GM12878 (cell line): ENCODE measurements at regions not wholly inside any gene's neighbourhood (a gene's known extent, or its start where the extent isn't known, plus 50 kb on each side); places are given as distances from the start of the nearest gene placed in this dataset.

Experiments
- ATAC-seq: fragments of 200-7000 bp; cut with Tn5 transposase; 3 replicates; pipeline ENCODE4 v1.9.1; 2020; ENCODE audit warnings: mild to moderate bottlenecking, moderate library complexity
- BruUV-seq: library from RNA; stranded (reverse); fragments of 400-500 nt; replicated peaks from 2 replicates; lab custom pipeline; 2021; lab: Mats Ljungman, UMichigan
- CTCF ChIA-PET: fragments of 300-600 bp; sonication (Branson Sonifier 250); formaldehyde crosslinking; extraction: SDS; loops from one replicate; lab custom pipeline; 2021; ENCODE audit warnings: inconsistent platforms; lab: Yijun Ruan, JAX
- POLR2A ChIA-PET: fragments of 350-600 bp; formaldehyde crosslinking; extraction: SDS; loops from one replicate; lab custom pipeline; 2021; ENCODE audit warnings: inconsistent platforms; lab: Charles Lee
- RAD21 ChIA-PET: fragments of 300-600 bp; sonication (Branson Sonifier 250); formaldehyde crosslinking; loops from one replicate; lab custom pipeline; 2023; ENCODE audit warnings: antibody characterized with exemption; ENCODE audit not compliant: unreplicated experiment; lab: Charles Lee
- SMC1A ChIA-PET: fragments of 300-600 bp; sonication (Branson Sonifier 250); formaldehyde crosslinking; loops from one replicate; lab custom pipeline; 2023; ENCODE audit not compliant: unreplicated experiment, uncharacterized antibody; lab: Charles Lee
- DNase-seq: peaks from one replicate; pipeline ENCODE4 v3.0.0-alpha.2; 2011; ENCODE audit warnings: low read depth, low spot score
- FAIRE-seq: peaks from 3 replicates; lab custom pipeline; 2011; peaks lifted over from hg19 to GRCh38; lab: Jason Lieb, UNC
- H2AFZ ChIP-seq: 2 replicates; pipeline ENCODE4 v1.6.0; 2011; ENCODE audit warnings: low read depth, low read length, control low read depth; ENCODE audit not compliant: control insufficient read depth
- H3K27ac ChIP-seq: 2 replicates; pipeline ENCODE4 v1.5.1; 2011; ENCODE audit warnings: control low read depth; ENCODE audit not compliant: control insufficient read depth, insufficient read depth
- H3K27me3 ChIP-seq, 2 experiments: replicated peaks in 1 of 2; 2 replicates each; pipeline versions ENCODE4 v1.6.0 to v1.6.1; 2011; ENCODE audit warnings: low read length in 1 of 2; ENCODE audit not compliant: control insufficient read depth in 2 of 2, insufficient read depth in 2 of 2
- H3K36me3 ChIP-seq, 2 experiments: 2 replicates each; pipeline ENCODE4 v1.5.1; 2011; ENCODE audit warnings: low read length in 1 of 2; ENCODE audit not compliant: control insufficient read depth in 2 of 2, insufficient read depth in 2 of 2
- H3K4me1 ChIP-seq: 2 replicates; pipeline ENCODE4 v1.6.1; 2011; ENCODE audit warnings: mild to moderate bottlenecking, low read length, moderate library complexity, mixed read lengths; ENCODE audit not compliant: control insufficient read depth, insufficient read depth
- H3K4me2 ChIP-seq: 2 replicates; pipeline ENCODE4 v1.6.0; 2011; ENCODE audit warnings: control low read depth; ENCODE audit not compliant: control insufficient read depth, insufficient read depth
- H3K4me3 ChIP-seq: fragments of 200-600 bp; sonication (generic); 2 replicates; pipeline ENCODE4 v1.5.1; 2016
- H3K79me2 ChIP-seq: 2 replicates; pipeline ENCODE4 v1.6.0; 2011; ENCODE audit warnings: low read length; ENCODE audit not compliant: control insufficient read depth, insufficient read depth
- H3K9ac ChIP-seq: 2 replicates; pipeline ENCODE4 v1.8.0; 2011; ENCODE audit warnings: low read length, control low read depth, mixed read lengths; ENCODE audit not compliant: control insufficient read depth, insufficient read depth
- H3K9me3 ChIP-seq: replicated peaks from 3 replicates; pipeline ENCODE4 v1.5.1; 2011; ENCODE audit warnings: mild to moderate bottlenecking, low read length; ENCODE audit not compliant: control insufficient read depth, insufficient read depth
- H4K20me1 ChIP-seq: 2 replicates; pipeline ENCODE4 v1.6.0; 2011; ENCODE audit not compliant: control insufficient read depth, insufficient read depth
- CBX5 ChIP-seq: sonication (generic); IDR thresholded peaks from 2 replicates; pipeline ENCODE4 v1.6.1; 2016; ENCODE audit warnings: low read depth, moderate library complexity, mild to moderate bottlenecking, inconsistent platforms
- CHD4 ChIP-seq: fragments of 200-600 bp; sonication (generic); IDR thresholded peaks from 2 replicates; pipeline ENCODE4 v1.6.1; 2016; ENCODE audit warnings: mild to moderate bottlenecking
- EED ChIP-seq: sonication (generic); IDR thresholded peaks from 2 replicates; pipeline ENCODE4 v1.6.1; 2016; ENCODE audit warnings: antibody characterized with exemption, low read depth
- EP300 ChIP-seq, 2 experiments: fragments of 150-350 bp in 1 of 2; IDR thresholded peaks; 2 replicates each; pipeline ENCODE4 v1.6.1; 2011 to 2012; ENCODE audit warnings: low read depth in 2 of 2, low read length in 2 of 2, borderline replicate concordance in 1 of 2, improper control_type of control experiment in 1 of 2, inconsistent platforms in 1 of 2; ENCODE audit not compliant: control insufficient read depth in 1 of 2
- HDAC6 ChIP-seq: fragments of 200-600 bp; sonication (generic); IDR thresholded peaks from one replicate; pipeline ENCODE4 v1.8.0; 2017; ENCODE audit warnings: antibody characterized with exemption; ENCODE audit not compliant: unreplicated experiment
- JUNB ChIP-seq: IDR thresholded peaks from 2 replicates; pipeline ENCODE4 v1.6.1; 2016; ENCODE audit warnings: antibody characterized with exemption, mild to moderate bottlenecking
- KLF5 ChIP-seq: fragments of 450-650 bp; IDR thresholded peaks from 2 replicates; pipeline ENCODE4 v1.6.1; 2014; ENCODE audit warnings: mild to moderate bottlenecking; ENCODE audit not compliant: partially characterized antibody
- MTA2 ChIP-seq: fragments of 450-650 bp; IDR thresholded peaks from 2 replicates; pipeline ENCODE4 v1.6.1; 2016; ENCODE audit warnings: low read depth, mild to moderate bottlenecking, moderate library complexity
- MTA3 ChIP-seq: IDR thresholded peaks from 2 replicates; pipeline ENCODE4 v1.6.1; 2012; ENCODE audit warnings: low read length, inconsistent platforms, borderline replicate concordance
- PAX5 ChIP-seq: IDR thresholded peaks from 2 replicates; pipeline ENCODE4 v1.6.1; 2011; ENCODE audit warnings: low read depth, low read length, borderline replicate concordance
- RB1 ChIP-seq: fragments of 450-650 bp; formaldehyde crosslinking; IDR thresholded peaks from 2 replicates; pipeline ENCODE4 v1.6.1; 2017; ENCODE audit warnings: mild to moderate bottlenecking, borderline replicate concordance
- SKIL ChIP-seq: fragments of 450-650 bp; IDR thresholded peaks from 2 replicates; pipeline ENCODE4 v1.6.1; 2017; ENCODE audit warnings: mild to moderate bottlenecking, low read depth, inconsistent platforms; ENCODE audit not compliant: poor library complexity, severe bottlenecking
- SMAD1 ChIP-seq: fragments of 450-650 bp; IDR thresholded peaks from 2 replicates; pipeline ENCODE4 v1.6.1; 2018; ENCODE audit warnings: mild to moderate bottlenecking, low read depth; ENCODE audit not compliant: partially characterized antibody
- SUPT20H ChIP-seq: IDR thresholded peaks from 2 replicates; pipeline ENCODE4 v1.6.1; 2011; ENCODE audit warnings: low read depth, mild to moderate bottlenecking, low read length, moderate library complexity, borderline replicate concordance; ENCODE audit not compliant: control insufficient read depth
- ZBED1 ChIP-seq: IDR thresholded peaks from 2 replicates; pipeline ENCODE4 v1.6.1; 2016; ENCODE audit warnings: borderline replicate concordance
- ZNF384 ChIP-seq: IDR thresholded peaks from 2 replicates; pipeline ENCODE4 v1.6.1; 2012; ENCODE audit warnings: low read depth, mild to moderate bottlenecking, low read length, improper control_type of control experiment, borderline replicate concordance
- WGBS: methylation state at CpG from one replicate; pipeline ENCODE4 v1.1.6; 2016; ENCODE audit warnings: low lambda C conversion rate; ENCODE audit not compliant: insufficient replicate concordance, insufficient coverage; ENCODE audit errors: missing lambda C conversion rate; 5-methylcytosine and 5-hydroxymethylcytosine counted together
- in situ Hi-C: fragments of 300-500 bp; cut with MboI; formaldehyde crosslinking; loops from 9 replicates; pipeline ENCODE4 v1.14.3; 2018; ENCODE audit warnings: mixed read lengths
- intact Hi-C: fragments of 100-400 bp; cut with micrococcal nuclease; formaldehyde crosslinking; loops from one replicate; pipeline ENCODE4 v1.14.2; 2022; ENCODE audit not compliant: unreplicated experiment

GRCh38 chr20:12829170-12829569, 179.6 kb upstream of the SPTLC3 start:
- H3K4me1 ChIP-seq = no peaks in the 10 kb centered on the region
- DNase-seq (no peak), ATAC-seq (no peak), FAIRE-seq (no peak)
- no peak overlapping the region for H3K4me2 ChIP-seq
- intact Hi-C loops = no loop called here
- no peaks in the 10 kb centered on the region for H3K79me2 ChIP-seq
- ChIA-PET SMC1A (no interaction called here), CTCF (interaction anchor here (1.4 kb wide), 1 partner anchor 10 kb away, joined by 5 read pairs; no protein-coding TSS in a partner anchor), RAD21 (no interaction called here), POLR2A (no interaction called here)
- no peak overlapping the region for H3K27ac ChIP-seq
- 37% methylated on average over 5 of the region's 5 CpGs for WGBS
- in situ Hi-C loops = no loop called here
- no peak overlapping the region for H3K9ac ChIP-seq
- no peak for TF ChIP-seq RB1
- TF ChIP-seq JUNB = no peak
- no peak for TF ChIP-seq KLF5
- no peak for TF ChIP-seq SKIL
- no peak for TF ChIP-seq PAX5
- no peak for TF ChIP-seq SUPT20H
- TF ChIP-seq MTA3 = no peak
- no peak for TF ChIP-seq SMAD1
- TF ChIP-seq ZBED1 = no peak
- no peak for TF ChIP-seq EED
- no peak for TF ChIP-seq MTA2
- no peak for TF ChIP-seq EP300 (IDR thresholded peaks at IDR 0.05; ENCODE audit: borderline replicate concordance in 1 of 2, control insufficient read depth in 1 of 2, low read depth in 2 of 2, low read length in 2 of 2)
- TF ChIP-seq ZNF384 = no peak
- TF ChIP-seq CHD4 = no peak
- no peak for TF ChIP-seq HDAC6
- no peak for TF ChIP-seq CBX5
- H3K27me3 ChIP-seq = no peaks in the 10 kb centered on the region
- no peak overlapping the region for H2AFZ ChIP-seq
- H3K4me3 ChIP-seq = no peak overlapping the region
- BruUV-seq = no TSS peak
- H3K9me3 ChIP-seq = no peaks in the 10 kb centered on the region
- no peaks in the 10 kb centered on the region for H4K20me1 ChIP-seq
- no peaks in the 10 kb centered on the region for H3K36me3 ChIP-seq
